ENCODE measurements at regions not wholly inside any gene's neighbourhood (a gene's known extent, or its start where the extent isn't known, plus 50 kb on each side); places are given as distances from the start of the nearest gene placed in this dataset.

- no peak for DNase-seq (ENCODE audit: extremely low read depth, low read depth, low spot score)
Measured at GRCh38 chr20:7226156-7226555, 458.7 kb downstream of the BMP2 start.

- no peak for DNase-seq (ENCODE audit: extremely low read depth, low read depth, low spot score)
Measured at GRCh38 chr20:7231303-7231702, 463.8 kb downstream of the BMP2 start.

- DNase-seq (ENCODE audit: extremely low read depth, low read depth, low spot score), result no peak
Measured at GRCh38 chr20:7232796-7233195, 465.3 kb downstream of the BMP2 start.

GRCh38 chr20:7237251-7237650, 469.8 kb downstream of the BMP2 start:
- no peak for DNase-seq (ENCODE audit: extremely low read depth, low read depth, low spot score)

GRCh38 chr20:7240490-7240889, 473.0 kb downstream of the BMP2 start:
- DNase-seq (ENCODE audit: extremely low read depth, low read depth, low spot score), result no peak

- no peak for DNase-seq (ENCODE audit: extremely low read depth, low read depth, low spot score)
Measured at GRCh38 chr20:7248281-7249201, 481.1 kb downstream of the BMP2 start.

- DNase-seq (ENCODE audit: extremely low read depth, low read depth, low spot score), result no peak
Measured at GRCh38 chr20:7250337-7250736, 482.9 kb downstream of the BMP2 start.

GRCh38 chr20:7257099-7257498, 489.6 kb downstream of the BMP2 start:
- DNase-seq (ENCODE audit: extremely low read depth, low read depth, low spot score), result no peak

- DNase-seq (ENCODE audit: extremely low read depth, low read depth, low spot score), result no peak
Measured at GRCh38 chr20:7257692-7258466, 490.4 kb downstream of the BMP2 start.

GRCh38 chr20:7262803-7263202, 495.3 kb downstream of the BMP2 start:
- no peak for DNase-seq (ENCODE audit: extremely low read depth, low read depth, low spot score)

GRCh38 chr20:7264137-7264536, 496.7 kb downstream of the BMP2 start:
- no peak for DNase-seq (ENCODE audit: extremely low read depth, low read depth, low spot score)

GRCh38 chr20:7269452-7269851, 502.0 kb downstream of the BMP2 start:
- no peak for DNase-seq (ENCODE audit: extremely low read depth, low read depth, low spot score)

GRCh38 chr20:7272512-7272911, 505.0 kb downstream of the BMP2 start:
- no peak for DNase-seq (ENCODE audit: extremely low read depth, low read depth, low spot score)

GRCh38 chr20:7274870-7275269, 507.4 kb downstream of the BMP2 start:
- no peak for DNase-seq (ENCODE audit: extremely low read depth, low read depth, low spot score)

- DNase-seq (ENCODE audit: extremely low read depth, low read depth, low spot score), result no peak
Measured at GRCh38 chr20:7275645-7276237, 508.3 kb downstream of the BMP2 start.

- DNase-seq (ENCODE audit: extremely low read depth, low read depth, low spot score), result peak; percentile 90
Measured at GRCh38 chr20:7285918-7286556, 518.6 kb downstream of the BMP2 start.

- DNase-seq (ENCODE audit: extremely low read depth, low read depth, low spot score), result no peak
Measured at GRCh38 chr20:7291323-7291943, 523.9 kb downstream of the BMP2 start.

GRCh38 chr20:7291946-7292345, 524.5 kb downstream of the BMP2 start:
- no peak for DNase-seq (ENCODE audit: extremely low read depth, low read depth, low spot score)

- DNase-seq (ENCODE audit: extremely low read depth, low read depth, low spot score), result no peak
Measured at GRCh38 chr20:7294816-7295360, 527.4 kb downstream of the BMP2 start.

GRCh38 chr20:7301807-7302206, 534.3 kb downstream of the BMP2 start:
- no peak for DNase-seq (ENCODE audit: extremely low read depth, low read depth, low spot score)

All from glomerular endothelial cell (primary cell).